Neural progenitor cell (in vitro differentiated cells): ENCODE measurements at regions not wholly inside any gene's neighbourhood (a gene's known extent, or its start where the extent isn't known, plus 50 kb on each side); places are given as distances from the start of the nearest gene placed in this dataset.

ENCODE experiments used
- DNase-seq: peaks from one replicate; pipeline ENCODE4 v3.0.0-alpha.2; 2016; ENCODE audit warnings: low spot score
- H2AFZ ChIP-seq: fragments of 200-600 bp; sonication (generic); replicated peaks from 2 replicates; pipeline ENCODE4 v1.6.1; 2016; ENCODE audit warnings: antibody characterized with exemption
- H3F3A ChIP-seq: fragments of 200-600 bp; sonication (generic); 2 replicates; pipeline ENCODE4 v1.6.1; 2016; ENCODE audit warnings: antibody characterized with exemption, low read depth
- H3K27ac ChIP-seq: fragments of 200-600 bp; sonication (generic); 2 replicates; pipeline ENCODE4 v1.5.1; 2016; ENCODE audit warnings: mild to moderate bottlenecking
- H3K27me3 ChIP-seq: fragments of 200-600 bp; sonication (generic); 2 replicates; pipeline ENCODE4 v1.6.1; 2016; ENCODE audit warnings: mild to moderate bottlenecking, moderate library complexity
- H3K36me3 ChIP-seq: fragments of 200-600 bp; sonication (generic); 2 replicates; pipeline ENCODE4 v1.5.1; 2016
- H3K4me1 ChIP-seq: fragments of 200-600 bp; sonication (generic); 2 replicates; pipeline ENCODE4 v1.6.1; 2016; ENCODE audit warnings: mixed run types
- H3K4me2 ChIP-seq: fragments of 200-600 bp; sonication (generic); 2 replicates; pipeline ENCODE4 v1.6.1; 2016
- H3K4me3 ChIP-seq: fragments of 200-600 bp; sonication (generic); 2 replicates; pipeline ENCODE4 v1.5.1; 2016
- H3K79me2 ChIP-seq: fragments of 200-600 bp; sonication (generic); 2 replicates; pipeline ENCODE4 v1.6.1; 2016; ENCODE audit warnings: low read depth
- H3K9ac ChIP-seq: fragments of 200-600 bp; sonication (generic); 2 replicates; pipeline ENCODE4 v1.6.1; 2016
- H3K9me3 ChIP-seq: fragments of 200-600 bp; sonication (generic); 2 replicates; pipeline ENCODE4 v1.5.1; 2016; ENCODE audit warnings: low read depth
- H4K20me1 ChIP-seq: fragments of 200-600 bp; sonication (generic); 2 replicates; pipeline ENCODE4 v1.6.1; 2016; ENCODE audit warnings: low read depth
- H3K27ac Mint-ChIP-seq: 3 replicates; pipeline ENCODE4 v1.8.0; 2021; ENCODE audit warnings: mixed read lengths
- H3K27me3 Mint-ChIP-seq: 2 replicates; pipeline ENCODE4 v1.8.0; 2022; ENCODE audit warnings: low read depth, mild to moderate bottlenecking, inconsistent platforms, moderate library complexity, mixed read lengths; ENCODE audit not compliant: insufficient read depth
- H3K36me3 Mint-ChIP-seq: 3 replicates; pipeline ENCODE4 v1.8.0; 2021; ENCODE audit warnings: mixed read lengths
- H3K4me1 Mint-ChIP-seq: 3 replicates; pipeline ENCODE4 v1.8.0; 2021; ENCODE audit warnings: mixed read lengths
- H3K4me3 Mint-ChIP-seq: 3 replicates; pipeline ENCODE4 v1.8.0; 2021; ENCODE audit warnings: mild to moderate bottlenecking, moderate library complexity, mixed read lengths
- H3K9me3 Mint-ChIP-seq: 3 replicates; pipeline ENCODE4 v1.8.0; 2020; ENCODE audit warnings: mixed read lengths
- CTCF ChIP-seq: fragments of 200-600 bp; sonication (generic); IDR thresholded peaks from 2 replicates; pipeline ENCODE4 v1.5.1; 2017; ENCODE audit warnings: antibody characterized with exemption, mild to moderate bottlenecking
- EZH2 ChIP-seq: fragments of 200-600 bp; sonication (generic); IDR thresholded peaks from 2 replicates; pipeline ENCODE4 v1.6.1; 2017; ENCODE audit warnings: antibody characterized with exemption, mild to moderate bottlenecking, moderate library complexity
- EZH2phosphoT487 ChIP-seq: fragments of 200-600 bp; sonication (generic); IDR thresholded peaks from 2 replicates; pipeline ENCODE4 v1.6.1; 2017; ENCODE audit warnings: antibody characterized with exemption

- no peaks in the 10 kb centered on the region for H3K36me3 Mint-ChIP-seq
- Histone ChIP-seq H2AFZ (no peak overlapping the region), H4K20me1 (no peaks in the 10 kb centered on the region), H3K27ac (no peak overlapping the region), H3K4me1 (peaks cover 19% of the 10 kb centered on the region), H3K9me3 (no peaks in the 10 kb centered on the region), H3K9ac (no peak overlapping the region), H3K4me3 (no peak overlapping the region), H3K27me3 (no peaks in the 10 kb centered on the region), H3F3A (no peaks in the 10 kb centered on the region), H3K4me2 (no peak overlapping the region), H3K79me2 (no peaks in the 10 kb centered on the region), H3K36me3 (no peaks in the 10 kb centered on the region)
- peaks cover 3% of the 10 kb centered on the region for H3K9me3 Mint-ChIP-seq
- H3K4me3 Mint-ChIP-seq, result no peak overlapping the region
- H3K27ac Mint-ChIP-seq, result no peak overlapping the region
- no peak for DNase-seq
- H3K4me1 Mint-ChIP-seq, result peaks cover 46% of the 10 kb centered on the region
- no peak for TF ChIP-seq CTCF
- no peak for TF ChIP-seq EZH2
- TF ChIP-seq EZH2phosphoT487, result no peak
- no peaks in the 10 kb centered on the region for H3K27me3 Mint-ChIP-seq
Measured at GRCh38 chr3:150253622-150254021, 154.5 kb upstream of the TSC22D2 start.

- Histone ChIP-seq H2AFZ (peak overlapping the region; percentile 41), H3K27ac (no peak overlapping the region), H3K4me2 (no peak overlapping the region), H3F3A (no peaks in the 10 kb centered on the region), H3K4me3 (no peak overlapping the region), H4K20me1 (no peaks in the 10 kb centered on the region), H3K79me2 (no peaks in the 10 kb centered on the region), H3K9ac (no peak overlapping the region), H3K4me1 (peaks cover 24% of the 10 kb centered on the region), H3K27me3 (no peaks in the 10 kb centered on the region), H3K9me3 (no peaks in the 10 kb centered on the region), H3K36me3 (no peaks in the 10 kb centered on the region)
- no peaks in the 10 kb centered on the region for H3K27me3 Mint-ChIP-seq
- no peak for TF ChIP-seq CTCF
- TF ChIP-seq EZH2phosphoT487, result no peak
- TF ChIP-seq EZH2, result no peak
- H3K27ac Mint-ChIP-seq, result peak overlapping the region; percentile 11
- H3K36me3 Mint-ChIP-seq, result no peaks in the 10 kb centered on the region
- H3K9me3 Mint-ChIP-seq, result peaks cover 3% of the 10 kb centered on the region
- H3K4me1 Mint-ChIP-seq, result peaks cover 52% of the 10 kb centered on the region
- no peak for DNase-seq
- no peak overlapping the region for H3K4me3 Mint-ChIP-seq
Measured at GRCh38 chr3:150252462-150252861, 155.6 kb upstream of the TSC22D2 start.

- no peak for DNase-seq
- TF ChIP-seq CTCF (no peak), EZH2phosphoT487 (no peak), EZH2 (no peak)
- peak overlapping the region; percentile 34 for H3K4me2 ChIP-seq
- H3K4me3 ChIP-seq, result no peak overlapping the region
- H3K9me3 ChIP-seq, result no peaks in the 10 kb centered on the region
- H3K79me2 ChIP-seq, result no peaks in the 10 kb centered on the region
- no peak overlapping the region for H3K9ac ChIP-seq
- Mint-ChIP-seq H3K4me3 (no peak overlapping the region), H3K4me1 (peaks cover 52% of the 10 kb centered on the region), H3K9me3 (no peaks in the 10 kb centered on the region), H3K36me3 (no peaks in the 10 kb centered on the region), H3K27ac (no peak overlapping the region), H3K27me3 (no peaks in the 10 kb centered on the region)
- H3K36me3 ChIP-seq, result no peaks in the 10 kb centered on the region
- H3F3A ChIP-seq, result no peaks in the 10 kb centered on the region
- H4K20me1 ChIP-seq, result no peaks in the 10 kb centered on the region
- no peaks in the 10 kb centered on the region for H3K27me3 ChIP-seq
- H3K27ac ChIP-seq, result no peak overlapping the region
- H2AFZ ChIP-seq, result peak overlapping the region; percentile 15
- H3K4me1 ChIP-seq, result peaks cover 24% of the 10 kb centered on the region
Measured at GRCh38 chr3:150251187-150252062, 156.7 kb upstream of the TSC22D2 start.
